HTR-8/SVneo (cell line): ENCODE measurements at regions not wholly inside any gene's neighbourhood (a gene's known extent, or its start where the extent isn't known, plus 50 kb on each side); places are given as distances from the start of the nearest gene placed in this dataset.
"Not testable (repeated sequence)": the region's sequence is repeated elsewhere in the genome, so short reads cannot be mapped to it uniquely, and the experiment has no call there.

Experiments
- DNase-seq: peaks from one replicate; pipeline ENCODE4 v3.0.0; 2011; ENCODE audit warnings: low spot score, mixed read lengths; ENCODE audit not compliant: insufficient read length
- FAIRE-seq: peaks from 2 replicates; lab custom pipeline; 2011; peaks lifted over from hg19 to GRCh38; lab: Jason Lieb, UNC

- FAIRE-seq (no peak), DNase-seq (no peak)
Observed at GRCh38 chr16:62755938-62756337, 719.7 kb upstream of the CDH8 start.

DNA sequence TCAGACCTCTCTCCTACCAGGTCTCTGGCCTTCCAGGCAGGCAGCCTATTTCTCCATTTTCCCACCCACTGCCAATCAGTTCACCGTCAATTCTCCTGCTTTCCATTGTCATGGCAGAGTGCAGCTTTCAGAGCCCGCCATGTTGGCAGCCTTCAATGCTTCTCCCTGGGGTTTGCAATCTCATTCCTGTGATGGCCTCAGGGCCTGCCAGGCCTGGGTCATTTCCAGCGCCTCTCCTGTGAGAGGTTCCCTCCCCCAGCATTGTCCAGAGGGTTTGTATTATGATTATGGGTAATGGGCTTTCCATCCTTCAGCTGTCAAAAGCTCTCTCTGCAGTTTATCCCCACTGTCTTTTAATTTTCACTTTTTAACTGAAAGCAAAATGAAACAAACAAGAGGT lies 716.6 kb upstream of the CDH8 start:
- FAIRE-seq (no peak), DNase-seq (no peak)

DNA sequence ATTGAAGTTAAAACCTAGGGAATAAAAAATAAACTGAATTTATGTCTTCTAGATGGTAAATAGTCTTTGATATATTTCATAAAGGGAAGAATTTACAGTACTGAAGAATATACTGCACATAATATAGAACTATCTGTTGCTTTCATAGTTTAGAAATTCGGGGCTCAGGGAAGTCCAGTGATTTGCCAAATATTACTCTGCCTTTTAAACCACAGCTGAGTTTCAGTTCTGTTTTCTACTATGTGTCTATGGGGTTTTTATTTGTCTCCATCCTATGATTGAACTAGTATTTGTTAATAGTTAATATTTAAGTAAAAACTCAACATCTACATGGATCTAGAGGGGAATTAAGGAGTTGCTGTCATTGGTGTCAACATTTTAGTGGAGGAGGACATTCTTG lies 715.0 kb upstream of the CDH8 start:
- FAIRE-seq, result no peak
- DNase-seq, result no peak

DNA sequence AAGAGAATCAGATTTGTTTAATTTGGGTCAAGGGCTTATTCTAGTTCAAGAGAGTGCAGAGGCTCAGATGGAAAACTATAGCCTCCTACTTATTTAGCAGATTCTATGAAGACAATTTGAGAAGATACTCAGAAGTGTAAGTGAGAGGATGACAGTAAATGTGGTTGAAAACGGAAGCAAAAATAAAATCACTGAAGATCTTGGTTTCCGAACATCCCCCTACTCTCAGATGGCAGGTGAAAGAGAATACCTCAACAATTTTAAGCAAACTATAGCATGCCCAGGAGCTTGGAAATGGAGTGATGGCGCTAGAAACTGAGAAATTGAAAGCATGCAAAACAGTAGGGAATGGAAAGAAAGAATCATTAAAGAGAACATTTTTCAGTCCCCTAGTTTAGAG lies 705.5 kb upstream of the CDH8 start:
- no peak for FAIRE-seq
- DNase-seq, result no peak

GRCh38 chr16:62738666-62739460 lies 702.6 kb upstream of the CDH8 start:
- no peak for DNase-seq
- FAIRE-seq, result no peak

DNA sequence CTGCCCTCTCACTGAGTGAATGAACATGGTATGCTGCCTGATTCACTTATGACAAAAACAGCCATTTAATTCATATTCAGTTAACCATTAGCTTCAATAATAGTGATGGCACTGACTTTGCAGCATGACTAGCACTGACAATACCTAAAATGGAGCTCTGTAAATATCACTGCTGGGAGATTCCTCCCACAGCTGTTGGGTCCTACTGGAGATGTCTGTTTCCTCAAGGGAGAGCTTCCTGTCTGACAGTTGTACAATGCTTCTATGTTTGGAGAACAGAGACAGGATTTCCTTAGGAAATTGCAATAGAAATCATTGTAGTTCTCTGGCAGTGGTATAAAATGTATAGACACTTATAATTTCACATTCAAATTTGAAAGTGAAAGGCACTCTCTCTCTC lies 695.9 kb upstream of the CDH8 start:
- DNase-seq, result no peak
- FAIRE-seq, result no peak

- FAIRE-seq, DNase-seq: not testable (repeated sequence)
Observed at GRCh38 chr16:62724670-62725269, 688.5 kb upstream of the CDH8 start.

- DNase-seq (no peak), FAIRE-seq (no peak)
Observed at GRCh38 chr16:62720651-62721050, 684.4 kb upstream of the CDH8 start.

GRCh38 chr16:62717026-62717425 lies 680.8 kb upstream of the CDH8 start:
- FAIRE-seq (no peak), DNase-seq (no peak)

GRCh38 chr16:62715701-62716100 lies 679.5 kb upstream of the CDH8 start:
- DNase-seq (no peak), FAIRE-seq (no peak)

GRCh38 chr16:62712566-62712965 lies 676.3 kb upstream of the CDH8 start:
- FAIRE-seq, result no peak

DNA sequence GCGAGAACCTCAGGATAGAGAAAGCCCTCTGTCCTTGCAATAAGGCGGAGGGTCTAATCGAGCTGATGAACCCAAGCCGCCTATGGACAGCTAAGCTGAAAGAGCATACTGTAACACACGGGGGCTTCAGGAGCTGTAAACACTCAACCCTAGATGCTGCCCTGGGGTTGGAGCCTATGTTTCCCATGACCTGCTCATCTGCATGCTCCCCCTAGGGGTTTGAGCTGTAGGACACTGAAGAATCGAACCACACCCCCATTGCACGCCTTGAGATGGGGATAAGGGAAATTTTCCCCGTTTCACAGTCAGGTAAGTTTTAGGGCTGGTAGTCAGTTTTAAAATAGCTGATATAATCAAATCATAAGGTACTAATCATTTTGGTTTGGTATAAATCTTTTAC lies 675.6 kb upstream of the CDH8 start:
- FAIRE-seq (no peak), DNase-seq (no peak)

More at GRCh38 chr16:62712566-62712965, 676.3 kb upstream of the CDH8 start:
- no peak for DNase-seq

DNA sequence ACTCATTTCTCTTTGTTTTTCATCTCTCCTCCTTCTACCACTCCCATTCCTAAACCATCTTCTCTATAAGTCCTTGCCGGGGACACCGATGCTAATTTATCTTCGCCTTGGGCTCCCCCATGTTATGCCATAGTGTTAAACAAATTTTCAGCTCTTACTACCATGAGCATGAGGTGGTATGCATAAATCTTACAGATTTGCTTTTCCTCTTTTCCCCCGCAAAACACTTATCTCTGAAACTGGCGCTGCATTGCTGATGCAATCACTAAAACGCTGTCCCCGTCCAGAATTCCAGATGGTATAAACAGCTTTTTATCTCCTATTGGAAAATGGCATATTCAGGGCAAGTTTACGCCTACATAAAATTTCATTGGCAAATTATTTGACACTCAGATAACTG lies 673.6 kb upstream of the CDH8 start:
- FAIRE-seq (no peak), DNase-seq (no peak)

GRCh38 chr16:62701426-62701825 lies 665.2 kb upstream of the CDH8 start:
- DNase-seq (no peak), FAIRE-seq (no peak)

DNA sequence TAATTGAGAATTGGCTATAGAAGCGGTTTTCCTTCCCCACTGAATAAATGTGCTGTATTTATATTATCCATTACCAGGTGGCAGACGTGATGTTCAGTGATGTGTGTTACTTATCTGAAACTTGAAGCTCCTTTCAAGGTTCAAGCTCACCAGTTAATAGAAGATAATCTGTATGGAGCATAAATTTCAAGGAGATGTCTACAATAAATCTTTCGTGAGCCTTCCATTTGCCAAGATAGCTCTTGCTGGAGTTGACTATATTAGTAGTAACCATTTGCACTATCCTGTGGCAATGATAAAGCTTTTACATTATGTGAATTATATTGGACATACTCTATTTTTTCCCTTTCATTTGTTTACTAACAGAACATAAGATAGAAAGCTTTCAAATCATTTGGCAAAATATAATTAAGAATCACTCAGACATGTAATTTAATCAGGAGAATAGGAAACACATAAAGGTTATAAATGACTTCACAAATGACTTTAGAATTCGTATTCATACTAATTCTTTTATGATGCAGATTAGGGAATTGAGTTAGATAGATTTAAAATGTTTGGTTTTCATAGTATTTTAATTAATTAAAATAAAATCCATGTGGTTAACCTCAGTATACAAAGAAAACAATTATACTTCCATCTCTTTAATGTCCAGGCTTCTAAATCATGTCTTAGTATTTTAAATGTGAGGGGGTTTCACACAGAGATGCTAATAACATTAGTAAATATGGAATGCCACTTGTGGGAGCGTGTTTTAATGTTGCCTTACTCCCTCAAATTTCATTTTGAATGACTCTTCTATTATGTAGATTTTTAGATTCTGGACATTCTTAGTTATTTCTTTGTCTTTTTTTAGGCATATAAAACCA lies 664.4 kb upstream of the CDH8 start:
- FAIRE-seq (no peak), DNase-seq (no peak)

DNA sequence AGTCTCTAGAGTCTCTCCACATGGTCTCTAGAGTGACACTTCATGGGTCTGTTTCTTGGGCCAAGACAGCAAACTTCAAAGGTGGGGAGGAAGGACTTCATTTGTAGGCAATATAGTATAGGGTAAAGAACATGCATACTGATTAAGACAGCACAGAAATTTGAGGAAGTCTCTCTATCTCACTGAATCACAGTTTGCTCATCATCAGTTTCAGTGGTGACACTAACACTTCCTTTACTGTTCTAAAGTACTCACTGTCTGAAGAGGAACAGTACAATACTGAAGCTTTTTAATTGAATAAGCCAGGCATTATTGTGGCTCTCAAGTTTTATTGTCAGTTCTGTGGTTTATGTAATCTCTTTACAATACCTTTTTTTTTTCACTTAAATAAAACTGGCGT lies 656.4 kb upstream of the CDH8 start:
- FAIRE-seq (no peak), DNase-seq (no peak)

- DNase-seq, result no peak
- no peak for FAIRE-seq
Observed at GRCh38 chr16:62681819-62682218, 645.6 kb upstream of the CDH8 start.

DNA sequence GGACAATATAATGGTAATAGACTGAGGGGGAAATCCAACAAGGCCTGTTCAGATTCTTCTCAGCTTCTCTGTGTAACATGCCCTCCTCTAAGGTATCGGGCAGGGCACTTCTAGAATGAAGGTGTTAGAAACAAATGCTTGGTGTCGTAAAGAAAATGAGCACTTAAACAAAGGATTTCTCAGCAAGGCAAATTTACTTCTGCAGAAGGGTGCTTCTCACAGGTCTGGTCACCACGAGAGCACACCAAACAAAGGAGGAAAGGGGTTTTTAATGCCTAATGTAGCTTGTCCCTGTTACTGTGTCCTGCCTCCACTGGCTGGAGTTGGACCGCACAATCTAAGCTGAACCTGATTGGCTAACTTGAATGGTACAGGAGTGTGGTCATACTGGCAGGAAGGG lies 642.6 kb upstream of the CDH8 start:
- FAIRE-seq, result no peak
- no peak for DNase-seq

DNA sequence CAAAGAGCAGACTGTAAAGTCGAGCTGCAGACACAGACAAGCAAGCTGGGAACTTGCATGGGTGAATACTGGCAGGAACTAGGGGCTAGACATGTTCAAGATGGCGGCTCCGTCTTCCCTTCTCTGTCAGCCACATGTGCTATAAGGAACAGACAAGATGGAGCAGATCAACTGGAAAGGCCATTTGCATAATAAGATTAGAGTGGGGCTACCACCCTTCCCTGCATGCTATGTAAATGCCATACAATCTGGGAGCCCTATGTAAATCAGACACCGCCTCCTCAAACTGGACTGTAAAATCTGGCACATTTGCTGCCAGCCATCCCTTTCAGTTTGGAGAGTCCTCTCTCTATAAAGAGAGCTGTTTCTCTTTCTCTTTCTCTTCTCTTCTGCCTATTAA lies 640.1 kb upstream of the CDH8 start:
- no peak for FAIRE-seq
- no peak for DNase-seq

DNA sequence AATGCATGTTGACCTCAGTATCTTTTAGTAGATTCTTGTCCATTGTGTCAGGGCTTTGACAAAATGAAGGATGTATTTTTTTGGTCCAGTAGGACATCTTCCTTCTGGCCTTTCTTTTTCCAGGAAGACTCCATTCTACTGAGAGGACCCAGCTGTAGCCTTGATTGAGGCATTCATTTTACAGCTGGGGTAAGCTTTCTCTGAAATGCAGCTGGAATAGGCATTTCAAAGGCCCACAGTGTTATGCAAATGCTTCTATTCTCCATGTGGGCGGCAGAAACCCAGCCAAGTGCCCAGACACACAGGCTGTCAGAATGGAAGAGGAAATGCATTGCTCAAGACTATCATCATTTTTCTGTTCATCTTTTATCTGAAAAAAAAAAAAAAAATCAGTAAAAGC lies 629.0 kb upstream of the CDH8 start:
- FAIRE-seq, result no peak
- no peak for DNase-seq

DNA sequence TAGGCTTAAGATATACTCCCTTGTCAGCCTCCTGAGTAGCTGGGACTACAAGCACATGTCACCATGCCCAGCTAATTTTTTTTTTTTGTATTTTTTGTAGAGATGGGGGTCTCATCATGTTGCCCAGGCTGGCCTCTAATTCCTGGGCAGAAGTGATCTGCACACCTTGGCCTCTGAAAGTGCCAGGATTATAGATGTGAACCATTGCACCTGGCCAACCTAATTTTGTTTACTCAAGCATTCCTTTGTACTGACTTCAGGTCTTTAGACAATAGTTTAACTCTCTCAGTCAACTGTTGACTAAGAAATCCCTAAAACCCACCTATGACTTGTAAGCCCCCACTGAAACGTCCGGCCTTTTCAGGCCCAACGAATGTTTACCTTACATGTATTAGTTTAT lies 628.3 kb upstream of the CDH8 start:
- no peak for FAIRE-seq
- no peak for DNase-seq
